ENCODE measurements at regions not wholly inside any gene's neighbourhood (a gene's known extent, or its start where the extent isn't known, plus 50 kb on each side); places are given as distances from the start of the nearest gene placed in this dataset.

- Histone ChIP-seq H3K9ac (ENCODE audit: insufficient read length) (no peak overlapping the region), H3K4me3 (peak overlapping the region; percentile 72), H3K36me3 (ENCODE audit: insufficient read depth, low read length) (no peaks in the 10 kb centered on the region), H3K9me3 (ENCODE audit: low read depth, low read length) (no peaks in the 10 kb centered on the region), H3K27ac (0 out of 2 replicates have a peak overlapping the region, but pooled peaks have one; percentile 32)
- TF ChIP-seq POLR2AphosphoS5 (IDR thresholded peaks at IDR 0.05; ENCODE audit: borderline replicate concordance, low read depth, low read length) (no peak), FOXP2 (optimal IDR thresholded peaks at IDR 0.05; ENCODE audit: control extremely low read depth, extremely low read length, insufficient read depth) (no peak), EZH2 (IDR thresholded peaks at IDR 0.05) (no peak)
- DNase-seq (ENCODE audit: low read depth, low spot score), result no peak
These were observed 110.8 kb downstream of the DAD1 start for GRCh38 chr14:22478247-22478646.

GRCh38 chr14:22477569-22478194, 111.3 kb downstream of the DAD1 start:
- no peak overlapping the region for H3K9ac ChIP-seq (ENCODE audit: insufficient read length)
- no peaks in the 10 kb centered on the region for H3K9me3 ChIP-seq (ENCODE audit: low read depth, low read length)
- no peak overlapping the region for H3K27ac ChIP-seq
- H3K36me3 ChIP-seq (ENCODE audit: insufficient read depth, low read length), result no peaks in the 10 kb centered on the region
- no peak for DNase-seq (ENCODE audit: low read depth, low spot score)
- TF ChIP-seq FOXP2 (optimal IDR thresholded peaks at IDR 0.05; ENCODE audit: control extremely low read depth, extremely low read length, insufficient read depth) (no peak), EZH2 (IDR thresholded peaks at IDR 0.05) (no peak), POLR2AphosphoS5 (IDR thresholded peaks at IDR 0.05; ENCODE audit: borderline replicate concordance, low read depth, low read length) (no peak)
- no peak overlapping the region for H3K4me3 ChIP-seq

GRCh38 chr14:22476887-22477286, 112.1 kb downstream of the DAD1 start:
- Histone ChIP-seq H3K9ac (ENCODE audit: insufficient read length) (no peak overlapping the region), H3K4me3 (no peak overlapping the region), H3K36me3 (ENCODE audit: insufficient read depth, low read length) (no peaks in the 10 kb centered on the region), H3K27ac (no peak overlapping the region), H3K9me3 (ENCODE audit: low read depth, low read length) (no peaks in the 10 kb centered on the region)
- no peak for TF ChIP-seq FOXP2 (optimal IDR thresholded peaks at IDR 0.05; ENCODE audit: control extremely low read depth, extremely low read length, insufficient read depth)
- no peak for TF ChIP-seq EZH2 (IDR thresholded peaks at IDR 0.05)
- no peak for TF ChIP-seq POLR2AphosphoS5 (IDR thresholded peaks at IDR 0.05; ENCODE audit: borderline replicate concordance, low read depth, low read length)
- no peak for DNase-seq (ENCODE audit: low read depth, low spot score)

GRCh38 chr14:22476005-22476751, 112.8 kb downstream of the DAD1 start:
- no peak for DNase-seq (ENCODE audit: low read depth, low spot score)
- Histone ChIP-seq H3K9ac (ENCODE audit: insufficient read length) (no peak overlapping the region), H3K27ac (no peak overlapping the region), H3K36me3 (ENCODE audit: insufficient read depth, low read length) (no peaks in the 10 kb centered on the region), H3K4me3 (no peak overlapping the region), H3K9me3 (ENCODE audit: low read depth, low read length) (no peaks in the 10 kb centered on the region)
- TF ChIP-seq POLR2AphosphoS5 (IDR thresholded peaks at IDR 0.05; ENCODE audit: borderline replicate concordance, low read depth, low read length) (no peak), FOXP2 (optimal IDR thresholded peaks at IDR 0.05; ENCODE audit: control extremely low read depth, extremely low read length, insufficient read depth) (no peak), EZH2 (IDR thresholded peaks at IDR 0.05) (no peak)

GRCh38 chr14:22475381-22475780, 113.6 kb downstream of the DAD1 start:
- H3K9ac ChIP-seq (ENCODE audit: insufficient read length), result no peak overlapping the region
- no peaks in the 10 kb centered on the region for H3K36me3 ChIP-seq (ENCODE audit: insufficient read depth, low read length)
- no peak overlapping the region for H3K4me3 ChIP-seq
- H3K27ac ChIP-seq, result no peak overlapping the region
- no peak for TF ChIP-seq EZH2 (IDR thresholded peaks at IDR 0.05)
- no peak for TF ChIP-seq POLR2AphosphoS5 (IDR thresholded peaks at IDR 0.05; ENCODE audit: borderline replicate concordance, low read depth, low read length)
- TF ChIP-seq FOXP2 (optimal IDR thresholded peaks at IDR 0.05; ENCODE audit: control extremely low read depth, extremely low read length, insufficient read depth), result no peak
- H3K9me3 ChIP-seq (ENCODE audit: low read depth, low read length), result no peaks in the 10 kb centered on the region
- DNase-seq (ENCODE audit: low read depth, low spot score), result no peak

GRCh38 chr14:22474730-22475351, 114.2 kb downstream of the DAD1 start:
- Histone ChIP-seq H3K36me3 (ENCODE audit: insufficient read depth, low read length) (no peaks in the 10 kb centered on the region), H3K9ac (ENCODE audit: insufficient read length) (no peak overlapping the region), H3K27ac (no peak overlapping the region), H3K4me3 (no peak overlapping the region), H3K9me3 (ENCODE audit: low read depth, low read length) (no peaks in the 10 kb centered on the region)
- TF ChIP-seq EZH2 (IDR thresholded peaks at IDR 0.05), result no peak
- TF ChIP-seq FOXP2 (optimal IDR thresholded peaks at IDR 0.05; ENCODE audit: control extremely low read depth, extremely low read length, insufficient read depth), result no peak
- no peak for TF ChIP-seq POLR2AphosphoS5 (IDR thresholded peaks at IDR 0.05; ENCODE audit: borderline replicate concordance, low read depth, low read length)
- no peak for DNase-seq (ENCODE audit: low read depth, low spot score)

- TF ChIP-seq POLR2AphosphoS5 (IDR thresholded peaks at IDR 0.05; ENCODE audit: borderline replicate concordance, low read depth, low read length) (no peak), FOXP2 (optimal IDR thresholded peaks at IDR 0.05; ENCODE audit: control extremely low read depth, extremely low read length, insufficient read depth) (no peak), EZH2 (IDR thresholded peaks at IDR 0.05) (no peak)
- Histone ChIP-seq H3K9ac (ENCODE audit: insufficient read length) (no peak overlapping the region), H3K4me3 (no peak overlapping the region), H3K27ac (no peak overlapping the region), H3K9me3 (ENCODE audit: low read depth, low read length) (no peaks in the 10 kb centered on the region), H3K36me3 (ENCODE audit: insufficient read depth, low read length) (no peaks in the 10 kb centered on the region)
- DNase-seq (ENCODE audit: low read depth, low spot score), result peak; percentile 65
These were observed 115.8 kb downstream of the DAD1 start for GRCh38 chr14:22472935-22473854.

Data from SK-N-MC (cell line).